ENCODE measurements at regions not wholly inside any gene's neighbourhood (a gene's known extent, or its start where the extent isn't known, plus 50 kb on each side); places are given as distances from the start of the nearest gene placed in this dataset.

DNA sequence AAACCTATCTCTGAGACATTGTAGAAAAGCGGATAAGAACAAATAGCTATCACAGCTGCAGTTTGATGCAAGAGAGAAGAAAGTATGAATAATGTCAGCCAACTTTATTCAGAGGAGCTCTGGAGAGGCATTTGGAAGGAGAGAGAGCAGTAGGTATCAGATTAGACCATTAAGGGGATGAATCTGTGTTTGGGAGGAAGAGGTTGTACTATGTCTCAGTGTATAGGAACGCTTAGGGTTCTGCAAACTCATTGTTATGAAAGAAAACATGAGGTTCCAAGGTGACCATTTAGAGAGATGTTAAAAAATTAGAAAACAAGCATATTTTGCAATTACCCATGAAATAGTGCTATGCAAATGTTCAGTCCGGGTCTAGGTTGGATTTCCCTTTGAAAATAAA, 207.5 kb upstream of the GNAI1 start:
- ChIA-PET POLR2A (no interaction called here), CTCF (no interaction called here)
- no peaks in the 10 kb centered on the region; the same call in 1 of the 2 replicates for H3K27me3 Mint-ChIP-seq (ENCODE audit: low read depth)
- TF ChIP-seq SP1 (CRISPR knock-in tag; conservative IDR thresholded peaks at IDR 0.05), result no peak
- TF ChIP-seq, protein P1, sequence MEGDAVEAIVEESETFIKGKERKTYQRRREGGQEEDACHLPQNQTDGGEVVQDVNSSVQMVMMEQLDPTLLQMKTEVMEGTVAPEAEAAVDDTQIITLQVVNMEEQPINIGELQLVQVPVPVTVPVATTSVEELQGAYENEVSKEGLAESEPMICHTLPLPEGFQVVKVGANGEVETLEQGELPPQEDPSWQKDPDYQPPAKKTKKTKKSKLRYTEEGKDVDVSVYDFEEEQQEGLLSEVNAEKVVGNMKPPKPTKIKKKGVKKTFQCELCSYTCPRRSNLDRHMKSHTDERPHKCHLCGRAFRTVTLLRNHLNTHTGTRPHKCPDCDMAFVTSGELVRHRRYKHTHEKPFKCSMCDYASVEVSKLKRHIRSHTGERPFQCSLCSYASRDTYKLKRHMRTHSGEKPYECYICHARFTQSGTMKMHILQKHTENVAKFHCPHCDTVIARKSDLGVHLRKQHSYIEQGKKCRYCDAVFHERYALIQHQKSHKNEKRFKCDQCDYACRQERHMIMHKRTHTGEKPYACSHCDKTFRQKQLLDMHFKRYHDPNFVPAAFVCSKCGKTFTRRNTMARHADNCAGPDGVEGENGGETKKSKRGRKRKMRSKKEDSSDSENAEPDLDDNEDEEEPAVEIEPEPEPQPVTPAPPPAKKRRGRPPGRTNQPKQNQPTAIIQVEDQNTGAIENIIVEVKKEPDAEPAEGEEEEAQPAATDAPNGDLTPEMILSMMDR (IDR thresholded peaks at IDR 0.05), result no peak
- TF ChIP-seq, protein P2, sequence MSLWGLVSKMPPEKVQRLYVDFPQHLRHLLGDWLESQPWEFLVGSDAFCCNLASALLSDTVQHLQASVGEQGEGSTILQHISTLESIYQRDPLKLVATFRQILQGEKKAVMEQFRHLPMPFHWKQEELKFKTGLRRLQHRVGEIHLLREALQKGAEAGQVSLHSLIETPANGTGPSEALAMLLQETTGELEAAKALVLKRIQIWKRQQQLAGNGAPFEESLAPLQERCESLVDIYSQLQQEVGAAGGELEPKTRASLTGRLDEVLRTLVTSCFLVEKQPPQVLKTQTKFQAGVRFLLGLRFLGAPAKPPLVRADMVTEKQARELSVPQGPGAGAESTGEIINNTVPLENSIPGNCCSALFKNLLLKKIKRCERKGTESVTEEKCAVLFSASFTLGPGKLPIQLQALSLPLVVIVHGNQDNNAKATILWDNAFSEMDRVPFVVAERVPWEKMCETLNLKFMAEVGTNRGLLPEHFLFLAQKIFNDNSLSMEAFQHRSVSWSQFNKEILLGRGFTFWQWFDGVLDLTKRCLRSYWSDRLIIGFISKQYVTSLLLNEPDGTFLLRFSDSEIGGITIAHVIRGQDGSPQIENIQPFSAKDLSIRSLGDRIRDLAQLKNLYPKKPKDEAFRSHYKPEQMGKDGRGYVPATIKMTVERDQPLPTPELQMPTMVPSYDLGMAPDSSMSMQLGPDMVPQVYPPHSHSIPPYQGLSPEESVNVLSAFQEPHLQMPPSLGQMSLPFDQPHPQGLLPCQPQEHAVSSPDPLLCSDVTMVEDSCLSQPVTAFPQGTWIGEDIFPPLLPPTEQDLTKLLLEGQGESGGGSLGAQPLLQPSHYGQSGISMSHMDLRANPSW (CRISPR knock-in tag; conservative IDR thresholded peaks at IDR 0.05; ENCODE audit: low read depth), result no peak
- TF ChIP-seq OVOL2 (CRISPR knock-in tag; IDR thresholded peaks at IDR 0.05; ENCODE audit: borderline replicate concordance), result no peak
- no peak for TF ChIP-seq TEAD1 (CRISPR knock-in tag; IDR thresholded peaks at IDR 0.05)
- TF ChIP-seq TP53 (CRISPR knock-in tag; IDR thresholded peaks at IDR 0.05), result no peak
- TF ChIP-seq EMX1 (CRISPR knock-in tag; IDR thresholded peaks at IDR 0.05), result no peak
- no peak for TF ChIP-seq HMGA2 (CRISPR knock-in tag; IDR thresholded peaks at IDR 0.05)
- H3K4me1 Mint-ChIP-seq, result no peaks in the 10 kb centered on the region
- DNase-seq (ENCODE audit: low spot score) (no peak), ATAC-seq (no peak)
- H3K4me3 Mint-ChIP-seq, result no peak overlapping the region
- H3K9me3 Mint-ChIP-seq, result peaks cover 9% of the 10 kb centered on the region
- no peaks in the 10 kb centered on the region for H3K36me3 Mint-ChIP-seq
- no peak overlapping the region for H3K27ac Mint-ChIP-seq

DNA sequence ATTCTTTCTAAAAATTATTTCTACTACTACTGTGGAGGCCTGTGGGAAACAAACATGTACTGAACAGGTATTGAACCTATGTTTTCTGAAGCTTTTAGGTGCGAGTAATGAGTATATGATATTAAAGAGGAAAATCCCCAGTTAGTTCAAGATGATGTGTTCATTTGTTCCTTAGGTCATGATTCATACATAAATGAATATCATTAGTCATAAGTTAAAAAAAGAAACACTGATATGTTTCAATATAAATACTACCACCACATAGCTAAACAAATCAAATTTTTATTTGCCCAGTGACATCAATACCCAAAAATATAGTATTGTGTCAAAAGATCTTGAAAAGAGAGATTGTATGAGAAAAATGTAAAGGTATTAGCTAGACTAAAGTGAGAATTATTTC, 210.7 kb upstream of the GNAI1 start:
- TF ChIP-seq, protein P3, sequence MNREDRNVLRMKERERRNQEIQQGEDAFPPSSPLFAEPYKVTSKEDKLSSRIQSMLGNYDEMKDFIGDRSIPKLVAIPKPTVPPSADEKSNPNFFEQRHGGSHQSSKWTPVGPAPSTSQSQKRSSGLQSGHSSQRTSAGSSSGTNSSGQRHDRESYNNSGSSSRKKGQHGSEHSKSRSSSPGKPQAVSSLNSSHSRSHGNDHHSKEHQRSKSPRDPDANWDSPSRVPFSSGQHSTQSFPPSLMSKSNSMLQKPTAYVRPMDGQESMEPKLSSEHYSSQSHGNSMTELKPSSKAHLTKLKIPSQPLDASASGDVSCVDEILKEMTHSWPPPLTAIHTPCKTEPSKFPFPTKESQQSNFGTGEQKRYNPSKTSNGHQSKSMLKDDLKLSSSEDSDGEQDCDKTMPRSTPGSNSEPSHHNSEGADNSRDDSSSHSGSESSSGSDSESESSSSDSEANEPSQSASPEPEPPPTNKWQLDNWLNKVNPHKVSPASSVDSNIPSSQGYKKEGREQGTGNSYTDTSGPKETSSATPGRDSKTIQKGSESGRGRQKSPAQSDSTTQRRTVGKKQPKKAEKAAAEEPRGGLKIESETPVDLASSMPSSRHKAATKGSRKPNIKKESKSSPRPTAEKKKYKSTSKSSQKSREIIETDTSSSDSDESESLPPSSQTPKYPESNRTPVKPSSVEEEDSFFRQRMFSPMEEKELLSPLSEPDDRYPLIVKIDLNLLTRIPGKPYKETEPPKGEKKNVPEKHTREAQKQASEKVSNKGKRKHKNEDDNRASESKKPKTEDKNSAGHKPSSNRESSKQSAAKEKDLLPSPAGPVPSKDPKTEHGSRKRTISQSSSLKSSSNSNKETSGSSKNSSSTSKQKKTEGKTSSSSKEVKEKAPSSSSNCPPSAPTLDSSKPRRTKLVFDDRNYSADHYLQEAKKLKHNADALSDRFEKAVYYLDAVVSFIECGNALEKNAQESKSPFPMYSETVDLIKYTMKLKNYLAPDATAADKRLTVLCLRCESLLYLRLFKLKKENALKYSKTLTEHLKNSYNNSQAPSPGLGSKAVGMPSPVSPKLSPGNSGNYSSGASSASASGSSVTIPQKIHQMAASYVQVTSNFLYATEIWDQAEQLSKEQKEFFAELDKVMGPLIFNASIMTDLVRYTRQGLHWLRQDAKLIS (CRISPR knock-in tag; IDR thresholded peaks at IDR 0.05; ENCODE audit: borderline replicate concordance), result no peak
- TF ChIP-seq, protein P4, sequence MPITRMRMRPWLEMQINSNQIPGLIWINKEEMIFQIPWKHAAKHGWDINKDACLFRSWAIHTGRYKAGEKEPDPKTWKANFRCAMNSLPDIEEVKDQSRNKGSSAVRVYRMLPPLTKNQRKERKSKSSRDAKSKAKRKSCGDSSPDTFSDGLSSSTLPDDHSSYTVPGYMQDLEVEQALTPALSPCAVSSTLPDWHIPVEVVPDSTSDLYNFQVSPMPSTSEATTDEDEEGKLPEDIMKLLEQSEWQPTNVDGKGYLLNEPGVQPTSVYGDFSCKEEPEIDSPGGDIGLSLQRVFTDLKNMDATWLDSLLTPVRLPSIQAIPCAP (CRISPR knock-in tag; IDR thresholded peaks at IDR 0.05), result no peak
- TF ChIP-seq JUN (CRISPR knock-in tag; IDR thresholded peaks at IDR 0.05) (no peak), ZNF121 (CRISPR knock-in tag; IDR thresholded peaks at IDR 0.05) (no peak), TCF7 (CRISPR knock-in tag; IDR thresholded peaks at IDR 0.05; ENCODE audit: low read depth) (no peak)
- TF ChIP-seq, protein P5, sequence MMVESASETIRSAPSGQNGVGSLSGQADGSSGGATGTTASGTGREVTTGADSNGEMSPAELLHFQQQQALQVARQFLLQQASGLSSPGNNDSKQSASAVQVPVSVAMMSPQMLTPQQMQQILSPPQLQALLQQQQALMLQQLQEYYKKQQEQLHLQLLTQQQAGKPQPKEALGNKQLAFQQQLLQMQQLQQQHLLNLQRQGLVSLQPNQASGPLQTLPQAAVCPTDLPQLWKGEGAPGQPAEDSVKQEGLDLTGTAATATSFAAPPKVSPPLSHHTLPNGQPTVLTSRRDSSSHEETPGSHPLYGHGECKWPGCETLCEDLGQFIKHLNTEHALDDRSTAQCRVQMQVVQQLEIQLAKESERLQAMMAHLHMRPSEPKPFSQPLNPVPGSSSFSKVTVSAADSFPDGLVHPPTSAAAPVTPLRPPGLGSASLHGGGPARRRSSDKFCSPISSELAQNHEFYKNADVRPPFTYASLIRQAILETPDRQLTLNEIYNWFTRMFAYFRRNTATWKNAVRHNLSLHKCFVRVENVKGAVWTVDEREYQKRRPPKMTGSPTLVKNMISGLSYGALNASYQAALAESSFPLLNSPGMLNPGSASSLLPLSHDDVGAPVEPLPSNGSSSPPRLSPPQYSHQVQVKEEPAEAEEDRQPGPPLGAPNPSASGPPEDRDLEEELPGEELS (CRISPR knock-in tag; IDR thresholded peaks at IDR 0.05), result no peak
- Mint-ChIP-seq H3K27ac (no peak overlapping the region), H3K4me3 (no peak overlapping the region), H3K4me1 (no peaks in the 10 kb centered on the region), H3K9me3 (peaks cover 17% of the 10 kb centered on the region), H3K27me3 (ENCODE audit: low read depth) (no peaks in the 10 kb centered on the region; the same call in 1 of the 2 replicates), H3K36me3 (no peaks in the 10 kb centered on the region)
- no peak for DNase-seq (ENCODE audit: low spot score)
- POLR2A ChIA-PET, result no interaction called here
- ATAC-seq, result no peak
- CTCF ChIA-PET, result no interaction called here
